ENCODE measurements at regions not wholly inside any gene's neighbourhood (a gene's known extent, or its start where the extent isn't known, plus 50 kb on each side); places are given as distances from the start of the nearest gene placed in this dataset.
A peak's percentile ranks its signal among the peaks of the same experiment; 100 is the strongest.

GRCh38 chr6:163971841-163972838, 557.6 kb downstream of the QKI start:
- ATAC-seq (no peak), DNase-seq (no peak)
- H3K4me1 Mint-ChIP-seq, result no peaks in the 10 kb centered on the region
- no peak overlapping the region for H3K27ac Mint-ChIP-seq
- H3K4me3 Mint-ChIP-seq, result no peak overlapping the region
- H3K9me3 Mint-ChIP-seq, result no peaks in the 10 kb centered on the region
- H3K27me3 Mint-ChIP-seq, result no peaks in the 10 kb centered on the region

DNA sequence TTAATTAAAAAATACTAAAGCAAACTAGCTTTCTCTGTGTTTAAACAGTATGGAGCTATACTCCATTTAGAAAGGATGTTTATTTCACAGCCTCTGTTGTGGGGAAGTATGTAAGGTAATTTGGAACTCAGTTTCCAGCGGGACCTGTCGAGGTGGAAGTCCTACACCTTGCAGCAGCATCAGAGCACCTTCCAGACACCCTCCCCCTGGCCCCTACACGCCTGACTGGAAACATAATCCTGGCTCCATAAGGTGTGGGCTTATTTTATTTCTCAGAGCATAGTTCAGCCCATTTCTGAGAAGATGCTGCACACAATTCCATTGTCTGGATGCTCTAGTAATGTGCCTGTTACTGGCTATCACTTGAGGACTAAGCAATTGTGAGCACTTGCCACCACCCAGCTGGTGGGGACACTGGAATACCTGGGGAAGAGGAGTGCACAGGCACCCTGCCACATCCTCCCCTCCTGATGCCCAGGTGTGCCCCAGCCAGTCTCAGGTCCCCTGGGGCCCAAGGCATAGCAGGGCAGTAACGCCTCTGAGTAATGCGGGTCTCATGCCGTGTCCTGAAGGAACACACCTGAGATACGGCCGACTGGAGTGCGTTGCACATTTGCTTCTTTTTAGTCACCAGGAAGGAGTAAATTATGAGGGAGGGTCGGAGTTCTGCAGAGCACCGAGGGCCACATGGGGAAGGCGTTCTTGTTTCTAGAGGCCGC, 556.5 kb downstream of the QKI start:
- ATAC-seq (no peak), DNase-seq (no peak)
- Mint-ChIP-seq H3K4me1 (no peaks in the 10 kb centered on the region), H3K4me3 (no peak overlapping the region), H3K9me3 (no peaks in the 10 kb centered on the region), H3K27ac (no peak overlapping the region), H3K27me3 (no peaks in the 10 kb centered on the region)

- no peaks in the 10 kb centered on the region for H3K4me1 Mint-ChIP-seq
- ATAC-seq, result no peak
- DNase-seq, result no peak
- H3K27me3 Mint-ChIP-seq, result no peaks in the 10 kb centered on the region
- H3K27ac Mint-ChIP-seq, result no peak overlapping the region
- H3K4me3 Mint-ChIP-seq, result no peak overlapping the region
- H3K9me3 Mint-ChIP-seq, result no peaks in the 10 kb centered on the region
Observed at GRCh38 chr6:163965426-163966348, 551.2 kb downstream of the QKI start.

DNA sequence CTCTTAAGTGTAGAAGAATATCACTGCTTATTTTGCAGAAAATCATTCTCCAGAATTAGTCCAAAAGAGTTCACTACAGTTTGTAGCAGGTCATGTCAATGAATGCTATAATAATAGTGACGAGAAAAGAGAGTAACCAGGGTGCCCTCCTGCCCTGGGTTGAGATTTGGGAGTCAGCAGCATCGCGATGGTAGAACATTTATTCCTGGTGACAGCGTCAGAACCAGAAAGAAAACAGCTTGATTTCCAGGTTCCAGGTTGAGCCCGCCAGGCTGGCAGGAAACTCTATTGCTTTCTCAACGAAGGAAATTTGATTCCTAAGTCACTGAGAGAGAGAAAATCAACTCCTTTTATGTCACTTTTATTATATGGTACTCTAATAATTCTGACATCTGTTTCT, 550.3 kb downstream of the QKI start:
- DNase-seq (no peak), ATAC-seq (no peak)
- Mint-ChIP-seq H3K4me3 (no peak overlapping the region), H3K9me3 (no peaks in the 10 kb centered on the region), H3K4me1 (no peaks in the 10 kb centered on the region), H3K27me3 (no peaks in the 10 kb centered on the region), H3K27ac (no peak overlapping the region)

DNA sequence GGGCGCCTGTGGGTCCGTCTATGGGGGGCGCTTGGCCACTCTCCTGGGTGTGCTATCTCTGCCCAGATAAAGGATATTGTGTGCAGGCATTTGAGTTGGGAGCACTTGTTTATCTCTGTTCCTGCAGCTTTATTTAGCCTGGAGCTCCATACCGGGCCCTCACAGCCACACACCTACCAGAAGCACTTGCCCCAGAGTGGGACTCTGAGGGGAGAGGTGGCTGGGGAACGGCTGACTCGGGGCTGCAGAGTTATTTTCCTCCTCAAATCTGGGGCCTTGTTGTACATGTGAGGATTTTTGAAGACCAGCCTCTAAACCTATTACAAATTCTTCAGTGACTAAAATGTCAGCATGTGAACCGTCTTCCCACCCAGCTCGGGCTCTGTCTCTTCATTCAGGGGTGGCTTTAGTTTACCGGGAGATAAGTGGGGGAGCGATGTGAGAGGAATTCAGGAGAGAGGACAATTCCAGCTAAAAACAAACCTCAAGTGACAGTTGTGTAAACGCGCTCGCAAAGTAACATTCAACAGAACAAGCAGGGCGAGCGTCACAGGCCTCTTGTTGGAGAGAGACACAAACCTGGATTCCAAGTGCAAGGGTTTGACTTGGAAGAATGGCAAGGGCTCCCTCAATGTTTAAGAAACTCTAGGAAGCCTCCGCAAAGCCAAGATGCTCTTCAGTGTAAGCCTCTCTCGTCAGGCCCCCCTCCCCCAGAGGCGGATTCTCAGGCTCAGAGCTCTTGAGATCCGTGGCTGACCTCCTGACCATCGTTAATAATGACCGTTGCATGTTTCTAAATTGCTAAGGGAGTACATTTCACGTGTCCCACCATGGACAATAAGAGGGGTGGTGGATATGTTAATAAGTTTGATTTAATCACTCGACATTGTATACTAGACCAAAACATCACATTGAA, 548.9 kb downstream of the QKI start:
- Mint-ChIP-seq H3K27me3 (peaks cover 6% of the 10 kb centered on the region), H3K4me1 (no peaks in the 10 kb centered on the region), H3K9me3 (no peaks in the 10 kb centered on the region), H3K4me3 (no peak overlapping the region), H3K27ac (no peak overlapping the region)
- no peak for DNase-seq
- no peak for ATAC-seq

- ATAC-seq, result no peak
- no peaks in the 10 kb centered on the region for H3K9me3 Mint-ChIP-seq
- no peak overlapping the region for H3K27ac Mint-ChIP-seq
- peaks cover 10% of the 10 kb centered on the region for H3K27me3 Mint-ChIP-seq
- H3K4me1 Mint-ChIP-seq, result no peaks in the 10 kb centered on the region
- DNase-seq, result no peak
- H3K4me3 Mint-ChIP-seq, result no peak overlapping the region
Observed at GRCh38 chr6:163962627-163963117, 548.2 kb downstream of the QKI start.

- Mint-ChIP-seq H3K9me3 (no peaks in the 10 kb centered on the region), H3K27me3 (peaks cover 27% of the 10 kb centered on the region), H3K4me3 (no peak overlapping the region), H3K27ac (peak overlapping the region in 1 of 2 donors; percentile 74), H3K4me1 (no peaks in the 10 kb centered on the region)
- ATAC-seq, result no peak
- DNase-seq, result no peak
Observed at GRCh38 chr6:163960128-163960527, 545.6 kb downstream of the QKI start.

DNA sequence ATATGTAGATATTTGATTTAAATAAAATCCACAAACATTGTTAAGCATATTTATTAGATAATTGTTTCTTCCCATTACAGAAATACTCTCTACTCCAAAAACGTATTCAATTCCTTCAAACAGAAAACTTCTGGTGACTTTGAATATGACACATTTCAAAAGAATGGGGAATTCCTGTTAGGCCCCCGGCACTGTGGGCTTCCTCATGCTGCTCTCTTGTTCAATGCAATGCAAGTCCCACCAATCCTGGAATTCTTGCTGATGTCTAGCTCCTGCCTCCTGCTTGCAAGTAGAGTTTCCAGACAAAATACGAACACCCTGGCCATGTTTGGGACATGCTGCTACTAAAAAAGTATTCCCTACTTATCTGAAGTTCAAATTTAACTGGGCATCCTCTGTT, 544.1 kb downstream of the QKI start:
- no peaks in the 10 kb centered on the region for H3K4me1 Mint-ChIP-seq
- DNase-seq, result no peak
- peaks cover 40% of the 10 kb centered on the region for H3K27me3 Mint-ChIP-seq
- no peaks in the 10 kb centered on the region for H3K9me3 Mint-ChIP-seq
- ATAC-seq, result no peak
- H3K4me3 Mint-ChIP-seq, result no peak overlapping the region
- H3K27ac Mint-ChIP-seq, result no peak overlapping the region

DNA sequence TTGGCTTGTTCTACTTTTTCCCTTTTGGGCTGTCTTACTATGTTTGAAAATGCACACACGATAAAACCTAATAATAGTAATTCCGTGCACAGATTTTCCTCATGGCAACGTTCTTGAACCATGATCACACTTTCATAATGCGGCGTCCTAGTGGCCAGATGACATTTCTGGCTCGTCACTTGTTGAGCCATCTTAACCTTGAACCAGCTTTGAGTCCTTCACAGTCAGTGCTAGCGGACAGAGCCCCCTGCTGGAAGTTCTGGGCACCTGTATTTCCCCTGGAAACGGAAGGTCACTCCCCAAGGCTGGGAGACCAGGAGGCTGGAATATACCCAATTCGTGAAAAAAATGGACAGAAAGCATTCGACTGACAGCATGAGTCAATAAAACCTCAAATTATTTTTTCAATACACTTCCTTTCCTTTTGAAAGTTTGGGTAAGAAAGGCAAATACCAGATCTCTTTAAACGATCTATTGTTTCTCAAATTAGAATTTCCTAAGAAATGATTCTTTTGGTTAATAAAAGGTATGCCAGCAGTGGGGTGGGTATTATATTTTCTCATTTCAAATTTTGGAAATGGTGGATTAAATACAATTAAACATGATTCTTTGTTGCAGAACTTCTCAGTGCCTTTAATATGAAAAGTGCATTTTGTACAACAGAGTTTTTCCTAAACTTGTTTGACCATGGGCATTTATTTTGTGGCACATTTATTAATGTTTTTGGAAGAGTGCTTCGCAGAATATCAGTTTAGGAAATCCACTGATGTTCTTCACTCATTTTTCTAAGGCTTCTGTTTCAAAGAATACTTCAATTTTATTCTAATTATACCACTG, 542.3 kb downstream of the QKI start:
- ATAC-seq, result peak; percentile 82
- no peaks in the 10 kb centered on the region for H3K4me1 Mint-ChIP-seq
- H3K27me3 Mint-ChIP-seq, result peaks cover 59% of the 10 kb centered on the region
- H3K27ac Mint-ChIP-seq, result no peak overlapping the region
- H3K9me3 Mint-ChIP-seq, result no peaks in the 10 kb centered on the region
- H3K4me3 Mint-ChIP-seq, result no peak overlapping the region
- DNase-seq, result peak; percentile 52 to 55

- Mint-ChIP-seq H3K27me3 (peaks cover 69% of the 10 kb centered on the region), H3K4me1 (no peaks in the 10 kb centered on the region), H3K4me3 (no peak overlapping the region), H3K9me3 (no peaks in the 10 kb centered on the region), H3K27ac (no peak overlapping the region)
- DNase-seq, result no peak
- no peak for ATAC-seq
Observed at GRCh38 chr6:163955756-163956155, 541.2 kb downstream of the QKI start.

GRCh38 chr6:163955096-163955495, 540.6 kb downstream of the QKI start:
- ATAC-seq, result no peak
- Mint-ChIP-seq H3K4me1 (no peaks in the 10 kb centered on the region), H3K27ac (no peak overlapping the region), H3K27me3 (peaks cover 70% of the 10 kb centered on the region), H3K4me3 (no peak overlapping the region), H3K9me3 (no peaks in the 10 kb centered on the region)
- DNase-seq, result no peak

- H3K27ac Mint-ChIP-seq, result no peak overlapping the region
- no peak for ATAC-seq
Observed at GRCh38 chr6:163954088-163954775, 539.7 kb downstream of the QKI start.

GRCh38 chr6:163952005-163952404, 537.5 kb downstream of the QKI start:
- Mint-ChIP-seq H3K9me3 (no peaks in the 10 kb centered on the region), H3K27ac (no peak overlapping the region), H3K27me3 (peaks cover 68% of the 10 kb centered on the region), H3K4me3 (no peak overlapping the region), H3K4me1 (no peaks in the 10 kb centered on the region)
- DNase-seq, result no peak
- ATAC-seq, result no peak

More at GRCh38 chr6:163954088-163954775, 539.7 kb downstream of the QKI start:
- DNase-seq, result no peak
- no peak overlapping the region for H3K4me3 Mint-ChIP-seq
- H3K4me1 Mint-ChIP-seq, result no peaks in the 10 kb centered on the region
- no peaks in the 10 kb centered on the region for H3K9me3 Mint-ChIP-seq
- peaks cover 70% of the 10 kb centered on the region for H3K27me3 Mint-ChIP-seq

Measured in stimulated activated naive CD8-positive, alpha-beta T cell treated with anti-CD3 and anti-CD28 coated beads, Interleukin-15, amount 100 ng/mL, for 72 hours (primary cell).